SK-N-SH (cell line): ENCODE measurements at regions not wholly inside any gene's neighbourhood (a gene's known extent, or its start where the extent isn't known, plus 50 kb on each side); places are given as distances from the start of the nearest gene placed in this dataset.

Source experiments
- CTCF ChIA-PET: fragments of 300-600, 350-600 bp; formaldehyde crosslinking; extraction: SDS; loops from one replicate; lab custom pipeline; 2021; lab: Yijun Ruan, JAX
- POLR2A ChIA-PET: fragments of 350-600 bp; sonication (Branson Sonifier 250); formaldehyde crosslinking; extraction: SDS; loops from one replicate; lab custom pipeline; 2020; ENCODE audit warnings: antibody characterized with exemption, inconsistent platforms; lab: Yijun Ruan, JAX
- DNase-seq: peaks from one replicate; pipeline ENCODE4 v3.0.0; 2012
- H2AFZ ChIP-seq: fragments of 200-600 bp; sonication (generic); 2 replicates; pipeline ENCODE4 v1.8.1; 2016; ENCODE audit warnings: antibody characterized with exemption, mild to moderate bottlenecking, low read depth
- H3F3A ChIP-seq: fragments of 200-600 bp; sonication (generic); replicated peaks from 2 replicates; pipeline ENCODE3; 2016; ENCODE audit warnings: antibody characterized with exemption, mild to moderate bottlenecking; ENCODE audit not compliant: insufficient read depth
- H3K27ac ChIP-seq, 2 experiments: fragments of 200-500 bp in 1 of 2; fragments of 200-600 bp in 1 of 2; sonication (Bioruptor generic) in 1 of 2; sonication (generic), shearing (Covaris generic) in 1 of 2; 2 replicates each; pipeline versions ENCODE4 v1.5.1 to v1.6.1; 2014 to 2016; ENCODE audit warnings: low read depth in 2 of 2, inconsistent platforms in 1 of 2, low read length in 1 of 2, mild to moderate bottlenecking in 1 of 2, mixed read lengths in 1 of 2
- H3K27me3 ChIP-seq: fragments of 200-600 bp; sonication (generic), shearing (Covaris generic); 2 replicates; pipeline ENCODE4 v1.6.1; 2016; ENCODE audit warnings: mixed run types; ENCODE audit not compliant: insufficient read depth
- H3K36me3 ChIP-seq, 2 experiments: fragments of 200-500 bp in 1 of 2; fragments of 200-600 bp in 1 of 2; sonication (Bioruptor generic) in 1 of 2; sonication (generic) in 1 of 2; replicated peaks in 1 of 2; 2 replicates each; pipeline versions ENCODE3 to v1.5.1; 2014 to 2016; ENCODE audit warnings: low read length in 1 of 2, mild to moderate bottlenecking in 1 of 2; ENCODE audit not compliant: insufficient read depth in 2 of 2, control insufficient read depth in 1 of 2
- H3K4me1 ChIP-seq, 2 experiments: fragments of 200-500 bp in 1 of 2; fragments of 200-600 bp in 1 of 2; sonication (Bioruptor generic) in 1 of 2; sonication (generic), shearing (Covaris generic) in 1 of 2; 2 replicates each; pipeline versions ENCODE4 v1.5.1 to v1.6.1; 2014 to 2016; ENCODE audit warnings: low read depth in 1 of 2, low read length in 1 of 2, mixed run types in 1 of 2; ENCODE audit not compliant: insufficient read depth in 2 of 2, control insufficient read depth in 1 of 2
- H3K4me2 ChIP-seq: fragments of 200-600 bp; sonication (generic), shearing (Covaris generic); 2 replicates; pipeline ENCODE4 v1.6.1; 2017; ENCODE audit warnings: mixed run types
- H3K4me3 ChIP-seq, 2 experiments: fragments of 200-500 bp in 1 of 2; fragments of 200-600 bp in 1 of 2; sonication (Bioruptor generic) in 1 of 2; sonication (generic), shearing (Covaris generic) in 1 of 2; 2 replicates each; pipeline versions ENCODE4 v1.5.1 to v1.8.1; 2014 to 2016; ENCODE audit warnings: low read depth in 2 of 2, inconsistent platforms in 1 of 2, low read length in 1 of 2, mild to moderate bottlenecking in 1 of 2, mixed read lengths in 1 of 2, moderate library complexity in 1 of 2
- H3K79me2 ChIP-seq: fragments of 200-600 bp; sonication (generic); 2 replicates; pipeline ENCODE4 v1.8.1; 2017; ENCODE audit warnings: mild to moderate bottlenecking; ENCODE audit not compliant: insufficient read depth
- H3K9ac ChIP-seq: fragments of 200-600 bp; sonication (generic); 2 replicates; pipeline ENCODE4 v1.6.1; 2017; ENCODE audit warnings: mixed run types
- H3K9me2 ChIP-seq: fragments of 200-600 bp; sonication (generic); 2 replicates; pipeline ENCODE4 v1.6.1; 2017; ENCODE audit warnings: mixed run types
- H3K9me3 ChIP-seq: fragments of 200-600 bp; sonication (generic); 2 replicates; pipeline ENCODE4 v1.6.1; 2017; ENCODE audit warnings: mixed run types, mild to moderate bottlenecking, moderate library complexity
- H4K20me1 ChIP-seq: fragments of 200-600 bp; sonication (generic); 2 replicates; pipeline ENCODE4 v1.6.1; 2017; ENCODE audit warnings: mild to moderate bottlenecking, mixed run types; ENCODE audit not compliant: insufficient read depth
- ELF1 ChIP-seq: IDR thresholded peaks from 2 replicates; pipeline ENCODE4 v1.4.0; 2012
- EP300 ChIP-seq, 2 experiments: IDR thresholded peaks; 2 replicates each; pipeline versions ENCODE4 v1.4.0 to v1.6.1; 2012; ENCODE audit warnings: borderline replicate concordance in 1 of 2, low read depth in 1 of 2, low read length in 1 of 2
- FOXJ3 ChIP-seq: sonication (generic); formaldehyde crosslinking; IDR thresholded peaks from 2 replicates; pipeline ENCODE4 v1.5.1; 2020; ENCODE audit warnings: mild to moderate bottlenecking, missing genetic modification reagents
- GATA2 ChIP-seq: sonication (generic); formaldehyde crosslinking; IDR thresholded peaks from 2 replicates; pipeline ENCODE4 v1.5.0; 2020; ENCODE audit warnings: mild to moderate bottlenecking, missing genetic modification reagents
- NFIC ChIP-seq: IDR thresholded peaks from 2 replicates; pipeline ENCODE4 v1.4.0; 2012; ENCODE audit warnings: borderline replicate concordance
- POLR2AphosphoS5 ChIP-seq: IDR thresholded peaks from 2 replicates; pipeline ENCODE4 v1.6.1; 2012; ENCODE audit warnings: low read depth, low read length
- RAD21 ChIP-seq: IDR thresholded peaks from 2 replicates; pipeline ENCODE4 v1.6.1; 2012; ENCODE audit warnings: mild to moderate bottlenecking, low read length
- RFX5 ChIP-seq: IDR thresholded peaks from 2 replicates; pipeline ENCODE4 v1.6.1; 2012; ENCODE audit warnings: mild to moderate bottlenecking, improper control_type of control experiment, low read length
- RXRA ChIP-seq: IDR thresholded peaks from 2 replicates; pipeline ENCODE4 v1.4.0; 2012; ENCODE audit warnings: low read depth, mild to moderate bottlenecking, borderline replicate concordance
- TCF12 ChIP-seq: IDR thresholded peaks from 2 replicates; pipeline ENCODE4 v1.4.0; 2012
- TEAD4 ChIP-seq: IDR thresholded peaks from 2 replicates; pipeline ENCODE4 v1.4.0; 2012; ENCODE audit warnings: mild to moderate bottlenecking, borderline replicate concordance; ENCODE audit not compliant: insufficient read depth
- WGBS: methylation state at CpG from one replicate; pipeline ENCODE4 v1.1.6; 2017; ENCODE audit warnings: low lambda C conversion rate; 5-methylcytosine and 5-hydroxymethylcytosine counted together
- TF ChIP-seq, protein P1 (sequence below): fragments of 200-600 bp; sonication (generic); IDR thresholded peaks from 2 replicates; pipeline ENCODE4 v1.6.1; 2017; ENCODE audit warnings: antibody characterized with exemption, mild to moderate bottlenecking, moderate library complexity
- TF ChIP-seq, protein P2 (sequence below): IDR thresholded peaks from 2 replicates; pipeline ENCODE4 v1.6.1; 2012; ENCODE audit warnings: mild to moderate bottlenecking, low read depth, low read length, moderate library complexity
- TF ChIP-seq, protein P3 (sequence below): fragments of 150-350 bp; IDR thresholded peaks from 2 replicates; pipeline ENCODE4 v1.6.1; 2016; ENCODE audit warnings: mild to moderate bottlenecking, low read depth, low read length
- TF ChIP-seq, protein P4 (sequence below): IDR thresholded peaks from 2 replicates; pipeline ENCODE4 v1.4.0; 2012; ENCODE audit warnings: low read depth, borderline replicate concordance
- TF ChIP-seq, protein P5 (sequence below): IDR thresholded peaks from 2 replicates; pipeline ENCODE4 v1.4.0; 2012; ENCODE audit warnings: low read depth, borderline replicate concordance

DNA sequence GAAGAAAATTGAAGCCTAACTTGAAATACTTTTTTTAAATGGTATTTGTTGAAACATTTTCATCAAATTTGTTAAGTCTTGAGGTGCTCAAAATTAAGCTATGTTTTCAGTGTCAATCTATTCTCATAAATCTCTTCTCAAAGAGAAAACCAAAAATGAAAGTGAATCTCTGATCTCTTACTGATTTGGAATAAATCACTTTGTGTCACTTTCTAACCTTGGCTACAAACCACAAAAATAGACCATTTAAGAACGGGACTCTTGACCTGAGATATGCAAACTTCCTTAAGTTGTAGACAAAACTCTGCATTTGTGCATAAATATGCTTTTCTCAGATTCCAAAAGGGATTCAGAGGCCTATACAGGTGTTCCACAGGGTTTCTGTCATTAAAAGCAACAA, 192.9 kb downstream of the SEC23A start:
- Histone ChIP-seq H3K36me3 (no peaks in the 10 kb centered on the region), H3K4me2 (no peak overlapping the region), H3K79me2 (no peaks in the 10 kb centered on the region), H3K4me3 (no peak overlapping the region), H3K27ac (no peak overlapping the region), H3K27me3 (no peaks in the 10 kb centered on the region), H2AFZ (no peak overlapping the region), H3K9me2 (no peaks in the 10 kb centered on the region), H3K4me1 (no peaks in the 10 kb centered on the region), H4K20me1 (no peaks in the 10 kb centered on the region), H3F3A (no peaks in the 10 kb centered on the region), H3K9me3 (no peaks in the 10 kb centered on the region), H3K9ac (no peak overlapping the region)
- 0% methylated on average over 1 of the region's 1 CpG for WGBS
- POLR2A ChIA-PET, result no interaction called here
- CTCF ChIA-PET, result no interaction called here
- no peak for DNase-seq
- TF ChIP-seq RFX5 (no peak), POLR2AphosphoS5 (no peak), GATA2 (CRISPR knock-in tag) (no peak), RAD21 (no peak), TCF12 (no peak), ELF1 (no peak)
- TF ChIP-seq, protein P1, sequence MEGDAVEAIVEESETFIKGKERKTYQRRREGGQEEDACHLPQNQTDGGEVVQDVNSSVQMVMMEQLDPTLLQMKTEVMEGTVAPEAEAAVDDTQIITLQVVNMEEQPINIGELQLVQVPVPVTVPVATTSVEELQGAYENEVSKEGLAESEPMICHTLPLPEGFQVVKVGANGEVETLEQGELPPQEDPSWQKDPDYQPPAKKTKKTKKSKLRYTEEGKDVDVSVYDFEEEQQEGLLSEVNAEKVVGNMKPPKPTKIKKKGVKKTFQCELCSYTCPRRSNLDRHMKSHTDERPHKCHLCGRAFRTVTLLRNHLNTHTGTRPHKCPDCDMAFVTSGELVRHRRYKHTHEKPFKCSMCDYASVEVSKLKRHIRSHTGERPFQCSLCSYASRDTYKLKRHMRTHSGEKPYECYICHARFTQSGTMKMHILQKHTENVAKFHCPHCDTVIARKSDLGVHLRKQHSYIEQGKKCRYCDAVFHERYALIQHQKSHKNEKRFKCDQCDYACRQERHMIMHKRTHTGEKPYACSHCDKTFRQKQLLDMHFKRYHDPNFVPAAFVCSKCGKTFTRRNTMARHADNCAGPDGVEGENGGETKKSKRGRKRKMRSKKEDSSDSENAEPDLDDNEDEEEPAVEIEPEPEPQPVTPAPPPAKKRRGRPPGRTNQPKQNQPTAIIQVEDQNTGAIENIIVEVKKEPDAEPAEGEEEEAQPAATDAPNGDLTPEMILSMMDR, result no peak
- TF ChIP-seq, protein P2, sequence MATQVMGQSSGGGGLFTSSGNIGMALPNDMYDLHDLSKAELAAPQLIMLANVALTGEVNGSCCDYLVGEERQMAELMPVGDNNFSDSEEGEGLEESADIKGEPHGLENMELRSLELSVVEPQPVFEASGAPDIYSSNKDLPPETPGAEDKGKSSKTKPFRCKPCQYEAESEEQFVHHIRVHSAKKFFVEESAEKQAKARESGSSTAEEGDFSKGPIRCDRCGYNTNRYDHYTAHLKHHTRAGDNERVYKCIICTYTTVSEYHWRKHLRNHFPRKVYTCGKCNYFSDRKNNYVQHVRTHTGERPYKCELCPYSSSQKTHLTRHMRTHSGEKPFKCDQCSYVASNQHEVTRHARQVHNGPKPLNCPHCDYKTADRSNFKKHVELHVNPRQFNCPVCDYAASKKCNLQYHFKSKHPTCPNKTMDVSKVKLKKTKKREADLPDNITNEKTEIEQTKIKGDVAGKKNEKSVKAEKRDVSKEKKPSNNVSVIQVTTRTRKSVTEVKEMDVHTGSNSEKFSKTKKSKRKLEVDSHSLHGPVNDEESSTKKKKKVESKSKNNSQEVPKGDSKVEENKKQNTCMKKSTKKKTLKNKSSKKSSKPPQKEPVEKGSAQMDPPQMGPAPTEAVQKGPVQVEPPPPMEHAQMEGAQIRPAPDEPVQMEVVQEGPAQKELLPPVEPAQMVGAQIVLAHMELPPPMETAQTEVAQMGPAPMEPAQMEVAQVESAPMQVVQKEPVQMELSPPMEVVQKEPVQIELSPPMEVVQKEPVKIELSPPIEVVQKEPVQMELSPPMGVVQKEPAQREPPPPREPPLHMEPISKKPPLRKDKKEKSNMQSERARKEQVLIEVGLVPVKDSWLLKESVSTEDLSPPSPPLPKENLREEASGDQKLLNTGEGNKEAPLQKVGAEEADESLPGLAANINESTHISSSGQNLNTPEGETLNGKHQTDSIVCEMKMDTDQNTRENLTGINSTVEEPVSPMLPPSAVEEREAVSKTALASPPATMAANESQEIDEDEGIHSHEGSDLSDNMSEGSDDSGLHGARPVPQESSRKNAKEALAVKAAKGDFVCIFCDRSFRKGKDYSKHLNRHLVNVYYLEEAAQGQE, result no peak

DNA sequence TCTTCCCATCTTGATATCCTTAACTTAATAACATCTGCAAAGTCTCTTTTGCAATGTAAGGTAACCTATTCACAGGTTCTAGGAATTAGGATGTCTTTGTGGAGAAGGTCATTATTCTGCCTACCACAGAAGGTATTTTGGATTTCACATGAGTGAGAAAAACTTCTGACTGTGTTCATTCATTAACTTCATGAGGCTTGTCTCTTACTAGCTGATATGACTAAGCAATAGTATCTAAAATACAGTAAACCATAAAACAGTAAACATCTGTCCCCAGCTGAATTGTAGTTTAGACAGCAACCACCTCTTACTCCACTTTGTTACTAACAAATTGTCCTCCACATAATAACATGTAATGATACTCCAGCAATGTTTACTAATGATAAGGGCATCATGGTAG, 198.1 kb downstream of the SEC23A start:
- Histone ChIP-seq H3K4me2 (no peak overlapping the region), H3K9ac (no peak overlapping the region), H3K36me3 (no peaks in the 10 kb centered on the region), H3K9me3 (no peaks in the 10 kb centered on the region), H3K4me1 (no peaks in the 10 kb centered on the region), H2AFZ (no peak overlapping the region), H3K79me2 (no peaks in the 10 kb centered on the region), H3K27me3 (no peaks in the 10 kb centered on the region), H3F3A (no peaks in the 10 kb centered on the region), H4K20me1 (no peaks in the 10 kb centered on the region), H3K4me3 (no peak overlapping the region), H3K9me2 (no peaks in the 10 kb centered on the region), H3K27ac (no peak overlapping the region)
- no peak for DNase-seq
- TF ChIP-seq RXRA (no peak), NFIC (no peak), POLR2AphosphoS5 (no peak), FOXJ3 (no peak), TEAD4 (no peak), EP300 (IDR thresholded peaks at IDR 0.05; ENCODE audit: borderline replicate concordance in 1 of 2, low read depth in 1 of 2, low read length in 1 of 2) (no peak), GATA2 (CRISPR knock-in tag) (no peak)
- TF ChIP-seq, protein P3, sequence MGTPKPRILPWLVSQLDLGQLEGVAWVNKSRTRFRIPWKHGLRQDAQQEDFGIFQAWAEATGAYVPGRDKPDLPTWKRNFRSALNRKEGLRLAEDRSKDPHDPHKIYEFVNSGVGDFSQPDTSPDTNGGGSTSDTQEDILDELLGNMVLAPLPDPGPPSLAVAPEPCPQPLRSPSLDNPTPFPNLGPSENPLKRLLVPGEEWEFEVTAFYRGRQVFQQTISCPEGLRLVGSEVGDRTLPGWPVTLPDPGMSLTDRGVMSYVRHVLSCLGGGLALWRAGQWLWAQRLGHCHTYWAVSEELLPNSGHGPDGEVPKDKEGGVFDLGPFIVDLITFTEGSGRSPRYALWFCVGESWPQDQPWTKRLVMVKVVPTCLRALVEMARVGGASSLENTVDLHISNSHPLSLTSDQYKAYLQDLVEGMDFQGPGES, result no peak
- TF ChIP-seq, protein P4, sequence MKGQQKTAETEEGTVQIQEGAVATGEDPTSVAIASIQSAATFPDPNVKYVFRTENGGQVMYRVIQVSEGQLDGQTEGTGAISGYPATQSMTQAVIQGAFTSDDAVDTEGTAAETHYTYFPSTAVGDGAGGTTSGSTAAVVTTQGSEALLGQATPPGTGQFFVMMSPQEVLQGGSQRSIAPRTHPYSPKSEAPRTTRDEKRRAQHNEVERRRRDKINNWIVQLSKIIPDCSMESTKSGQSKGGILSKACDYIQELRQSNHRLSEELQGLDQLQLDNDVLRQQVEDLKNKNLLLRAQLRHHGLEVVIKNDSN, result no peak
- TF ChIP-seq, protein P5, sequence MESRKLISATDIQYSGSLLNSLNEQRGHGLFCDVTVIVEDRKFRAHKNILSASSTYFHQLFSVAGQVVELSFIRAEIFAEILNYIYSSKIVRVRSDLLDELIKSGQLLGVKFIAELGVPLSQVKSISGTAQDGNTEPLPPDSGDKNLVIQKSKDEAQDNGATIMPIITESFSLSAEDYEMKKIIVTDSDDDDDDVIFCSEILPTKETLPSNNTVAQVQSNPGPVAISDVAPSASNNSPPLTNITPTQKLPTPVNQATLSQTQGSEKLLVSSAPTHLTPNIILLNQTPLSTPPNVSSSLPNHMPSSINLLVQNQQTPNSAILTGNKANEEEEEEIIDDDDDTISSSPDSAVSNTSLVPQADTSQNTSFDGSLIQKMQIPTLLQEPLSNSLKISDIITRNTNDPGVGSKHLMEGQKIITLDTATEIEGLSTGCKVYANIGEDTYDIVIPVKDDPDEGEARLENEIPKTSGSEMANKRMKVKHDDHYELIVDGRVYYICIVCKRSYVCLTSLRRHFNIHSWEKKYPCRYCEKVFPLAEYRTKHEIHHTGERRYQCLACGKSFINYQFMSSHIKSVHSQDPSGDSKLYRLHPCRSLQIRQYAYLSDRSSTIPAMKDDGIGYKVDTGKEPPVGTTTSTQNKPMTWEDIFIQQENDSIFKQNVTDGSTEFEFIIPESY, result no peak
- ChIA-PET CTCF (no interaction called here), POLR2A (no interaction called here)
